ENCODE measurements at regions not wholly inside any gene's neighbourhood (a gene's known extent, or its start where the extent isn't known, plus 50 kb on each side); places are given as distances from the start of the nearest gene placed in this dataset.

DNA sequence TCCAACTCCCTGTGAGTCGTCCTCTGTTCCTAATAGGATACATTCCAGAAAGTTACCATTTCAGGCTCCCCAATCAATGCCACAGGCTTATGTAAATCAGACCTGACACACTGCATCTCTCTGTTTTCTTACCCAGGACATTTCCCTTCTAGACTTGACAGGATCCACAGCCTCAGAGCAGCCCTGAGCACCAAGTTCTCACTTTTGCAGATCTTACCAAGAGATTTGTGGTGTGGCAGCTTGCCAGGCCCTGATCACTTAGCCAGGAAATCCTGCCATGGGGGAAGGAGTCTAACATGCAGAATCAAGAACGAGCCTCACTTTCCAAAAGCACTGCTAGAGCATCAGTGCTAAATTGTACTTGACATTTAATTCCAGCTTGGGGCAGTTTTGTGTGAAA is 202.9 kb downstream of the TBX15 start:
- TF ChIP-seq, protein P1, sequence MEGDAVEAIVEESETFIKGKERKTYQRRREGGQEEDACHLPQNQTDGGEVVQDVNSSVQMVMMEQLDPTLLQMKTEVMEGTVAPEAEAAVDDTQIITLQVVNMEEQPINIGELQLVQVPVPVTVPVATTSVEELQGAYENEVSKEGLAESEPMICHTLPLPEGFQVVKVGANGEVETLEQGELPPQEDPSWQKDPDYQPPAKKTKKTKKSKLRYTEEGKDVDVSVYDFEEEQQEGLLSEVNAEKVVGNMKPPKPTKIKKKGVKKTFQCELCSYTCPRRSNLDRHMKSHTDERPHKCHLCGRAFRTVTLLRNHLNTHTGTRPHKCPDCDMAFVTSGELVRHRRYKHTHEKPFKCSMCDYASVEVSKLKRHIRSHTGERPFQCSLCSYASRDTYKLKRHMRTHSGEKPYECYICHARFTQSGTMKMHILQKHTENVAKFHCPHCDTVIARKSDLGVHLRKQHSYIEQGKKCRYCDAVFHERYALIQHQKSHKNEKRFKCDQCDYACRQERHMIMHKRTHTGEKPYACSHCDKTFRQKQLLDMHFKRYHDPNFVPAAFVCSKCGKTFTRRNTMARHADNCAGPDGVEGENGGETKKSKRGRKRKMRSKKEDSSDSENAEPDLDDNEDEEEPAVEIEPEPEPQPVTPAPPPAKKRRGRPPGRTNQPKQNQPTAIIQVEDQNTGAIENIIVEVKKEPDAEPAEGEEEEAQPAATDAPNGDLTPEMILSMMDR (IDR thresholded peaks at IDR 0.05), result no peak
- TF ChIP-seq POLR2AphosphoS5 (IDR thresholded peaks at IDR 0.05), result no peak
- no peak for TF ChIP-seq EP300 (IDR thresholded peaks at IDR 0.05)

All from sigmoid colon (tissue), 4 donors.